ENCODE measurements at regions not wholly inside any gene's neighbourhood (a gene's known extent, or its start where the extent isn't known, plus 50 kb on each side); places are given as distances from the start of the nearest gene placed in this dataset.

DNA sequence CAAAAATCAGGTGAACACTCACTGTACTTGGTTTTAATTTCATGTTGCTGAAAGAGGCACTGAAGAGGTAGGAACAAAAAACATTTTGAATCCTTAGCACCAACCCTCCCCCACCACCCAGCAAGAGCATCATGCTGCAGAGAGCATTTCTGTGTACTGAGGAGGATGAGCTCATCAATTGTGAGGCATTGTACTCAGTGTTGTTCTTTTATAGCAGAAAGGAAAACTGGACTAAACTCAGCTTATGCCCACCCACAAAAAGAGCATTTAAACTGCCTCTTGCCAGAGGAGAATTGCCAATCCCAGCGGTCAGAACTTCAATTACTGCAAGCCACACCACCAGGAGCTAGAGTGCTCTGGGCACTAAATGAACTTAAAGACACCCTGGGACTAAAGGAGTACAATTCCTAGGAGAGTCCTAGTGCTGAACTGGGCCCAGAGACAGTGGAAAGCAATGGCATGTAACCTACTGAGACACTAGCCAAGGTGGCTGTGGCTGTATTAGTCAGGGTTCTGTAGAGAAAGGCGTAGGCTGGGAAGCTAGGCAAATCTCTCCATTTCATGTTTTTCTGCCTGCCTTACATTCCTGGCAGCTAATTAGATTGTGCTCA is 280.7 kb upstream of the KLHL4 start:
- DNase-seq (ENCODE audit: low spot score) = no peak
- Histone ChIP-seq H3K4me1 (ENCODE audit: insufficient read depth) (no peaks in the 10 kb centered on the region), H3K9me3 (ENCODE audit: low read depth) (no peaks in the 10 kb centered on the region), H3K9me2 (replicated peaks; ENCODE audit: insufficient read depth) (no peaks in the 10 kb centered on the region), H4K20me1 (ENCODE audit: insufficient read depth, poor library complexity, severe bottlenecking) (no peaks in the 10 kb centered on the region), H3K79me2 (no peaks in the 10 kb centered on the region), H3K27ac (no peak overlapping the region), H3K27me3 (no peaks in the 10 kb centered on the region), H3K36me3 (replicated peaks; ENCODE audit: insufficient read depth, low read depth) (no peaks in the 10 kb centered on the region), H2AFZ (no peak overlapping the region), H3K4me2 (no peak overlapping the region), H3K4me3 (no peak overlapping the region)
- 78% methylated on average over 2 of the region's 2 CpGs for WGBS (ENCODE audit: low lambda C conversion rate, missing lambda C conversion rate)
- TF ChIP-seq EZH2 (IDR thresholded peaks at IDR 0.05; ENCODE audit: borderline replicate concordance) = no peak

DNA sequence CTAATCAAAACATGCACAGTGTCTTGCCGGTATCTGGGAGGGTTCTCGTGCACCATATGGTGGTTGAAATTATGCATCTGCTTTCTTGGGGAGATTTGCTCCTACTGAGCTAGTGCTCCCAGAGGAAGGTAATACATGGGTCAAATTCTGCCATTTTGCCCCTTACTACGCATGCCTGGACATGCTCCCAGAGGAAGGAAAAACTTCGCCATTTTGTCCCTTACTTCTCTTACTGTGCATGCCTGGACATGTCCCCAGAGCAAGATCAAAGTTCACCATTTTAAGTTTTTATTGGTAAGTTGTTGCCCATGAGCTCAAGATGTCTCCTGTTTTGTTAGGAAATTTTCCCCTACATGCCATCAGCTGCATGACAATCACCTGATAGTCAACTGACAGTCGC is 252.1 kb upstream of the KLHL4 start:
- H3K9me3 ChIP-seq (ENCODE audit: low read depth) = no peaks in the 10 kb centered on the region
- H3K9me2 ChIP-seq (replicated peaks; ENCODE audit: insufficient read depth) = no peaks in the 10 kb centered on the region
- TF ChIP-seq EZH2phosphoT487 (IDR thresholded peaks at IDR 0.05; ENCODE audit: low read depth, severe bottlenecking, unreplicated experiment) (no peak), EZH2 (IDR thresholded peaks at IDR 0.05; ENCODE audit: borderline replicate concordance) (no peak)
- TF ChIP-seq, protein P1, sequence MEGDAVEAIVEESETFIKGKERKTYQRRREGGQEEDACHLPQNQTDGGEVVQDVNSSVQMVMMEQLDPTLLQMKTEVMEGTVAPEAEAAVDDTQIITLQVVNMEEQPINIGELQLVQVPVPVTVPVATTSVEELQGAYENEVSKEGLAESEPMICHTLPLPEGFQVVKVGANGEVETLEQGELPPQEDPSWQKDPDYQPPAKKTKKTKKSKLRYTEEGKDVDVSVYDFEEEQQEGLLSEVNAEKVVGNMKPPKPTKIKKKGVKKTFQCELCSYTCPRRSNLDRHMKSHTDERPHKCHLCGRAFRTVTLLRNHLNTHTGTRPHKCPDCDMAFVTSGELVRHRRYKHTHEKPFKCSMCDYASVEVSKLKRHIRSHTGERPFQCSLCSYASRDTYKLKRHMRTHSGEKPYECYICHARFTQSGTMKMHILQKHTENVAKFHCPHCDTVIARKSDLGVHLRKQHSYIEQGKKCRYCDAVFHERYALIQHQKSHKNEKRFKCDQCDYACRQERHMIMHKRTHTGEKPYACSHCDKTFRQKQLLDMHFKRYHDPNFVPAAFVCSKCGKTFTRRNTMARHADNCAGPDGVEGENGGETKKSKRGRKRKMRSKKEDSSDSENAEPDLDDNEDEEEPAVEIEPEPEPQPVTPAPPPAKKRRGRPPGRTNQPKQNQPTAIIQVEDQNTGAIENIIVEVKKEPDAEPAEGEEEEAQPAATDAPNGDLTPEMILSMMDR (IDR thresholded peaks at IDR 0.05; ENCODE audit: poor library complexity) = no peak
- H3K27me3 ChIP-seq = no peaks in the 10 kb centered on the region
- no peak for DNase-seq (ENCODE audit: low spot score)
- no peak overlapping the region for H3K4me3 ChIP-seq
- H2AFZ ChIP-seq = no peak overlapping the region
- 83% methylated on average over 5 of the region's 5 CpGs for WGBS (ENCODE audit: low lambda C conversion rate, missing lambda C conversion rate)
- H3K36me3 ChIP-seq (replicated peaks; ENCODE audit: insufficient read depth, low read depth) = no peaks in the 10 kb centered on the region
- no peaks in the 10 kb centered on the region for H3K4me1 ChIP-seq (ENCODE audit: insufficient read depth)
- H3K79me2 ChIP-seq = no peaks in the 10 kb centered on the region
- H3K27ac ChIP-seq = no peak overlapping the region
- no peaks in the 10 kb centered on the region for H4K20me1 ChIP-seq (ENCODE audit: insufficient read depth, poor library complexity, severe bottlenecking)
- H3K4me2 ChIP-seq = no peak overlapping the region

DNA sequence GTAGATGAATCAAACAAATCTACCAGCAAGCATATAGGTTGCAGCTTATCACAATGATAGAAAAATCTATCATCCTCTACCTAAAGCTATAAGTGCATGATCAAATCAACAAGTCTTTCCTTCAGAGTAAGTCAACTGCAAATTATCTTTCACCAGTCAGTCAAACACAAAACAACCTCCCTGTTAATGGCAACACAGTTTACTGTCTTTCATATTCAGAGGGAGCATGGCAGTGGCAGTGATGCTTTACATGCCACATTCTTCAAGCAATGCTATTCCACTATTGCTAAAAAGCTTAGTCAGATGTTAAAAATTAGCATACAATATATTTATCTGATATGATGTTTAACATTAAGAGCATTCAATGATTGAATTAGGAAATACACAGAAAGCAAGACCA is 245.1 kb upstream of the KLHL4 start:
- no peaks in the 10 kb centered on the region for H3K27me3 ChIP-seq
- no peak for DNase-seq (ENCODE audit: low spot score)
- no peak overlapping the region for H3K4me3 ChIP-seq
- no peak overlapping the region for H3K4me2 ChIP-seq
- H2AFZ ChIP-seq = no peak overlapping the region
- H4K20me1 ChIP-seq (ENCODE audit: insufficient read depth, poor library complexity, severe bottlenecking) = no peaks in the 10 kb centered on the region
- no peak overlapping the region for H3K27ac ChIP-seq
- no peaks in the 10 kb centered on the region for H3K79me2 ChIP-seq
- no peaks in the 10 kb centered on the region for H3K9me2 ChIP-seq (replicated peaks; ENCODE audit: insufficient read depth)
- no peaks in the 10 kb centered on the region for H3K4me1 ChIP-seq (ENCODE audit: insufficient read depth)
- no peaks in the 10 kb centered on the region for H3K9me3 ChIP-seq (ENCODE audit: low read depth)
- no peaks in the 10 kb centered on the region for H3K36me3 ChIP-seq (replicated peaks; ENCODE audit: insufficient read depth, low read depth)
- no peak for TF ChIP-seq EZH2 (IDR thresholded peaks at IDR 0.05; ENCODE audit: borderline replicate concordance)
- TF ChIP-seq, protein P1 (IDR thresholded peaks at IDR 0.05; ENCODE audit: poor library complexity) = no peak
- no peak for TF ChIP-seq EZH2phosphoT487 (IDR thresholded peaks at IDR 0.05; ENCODE audit: low read depth, severe bottlenecking, unreplicated experiment)

DNA sequence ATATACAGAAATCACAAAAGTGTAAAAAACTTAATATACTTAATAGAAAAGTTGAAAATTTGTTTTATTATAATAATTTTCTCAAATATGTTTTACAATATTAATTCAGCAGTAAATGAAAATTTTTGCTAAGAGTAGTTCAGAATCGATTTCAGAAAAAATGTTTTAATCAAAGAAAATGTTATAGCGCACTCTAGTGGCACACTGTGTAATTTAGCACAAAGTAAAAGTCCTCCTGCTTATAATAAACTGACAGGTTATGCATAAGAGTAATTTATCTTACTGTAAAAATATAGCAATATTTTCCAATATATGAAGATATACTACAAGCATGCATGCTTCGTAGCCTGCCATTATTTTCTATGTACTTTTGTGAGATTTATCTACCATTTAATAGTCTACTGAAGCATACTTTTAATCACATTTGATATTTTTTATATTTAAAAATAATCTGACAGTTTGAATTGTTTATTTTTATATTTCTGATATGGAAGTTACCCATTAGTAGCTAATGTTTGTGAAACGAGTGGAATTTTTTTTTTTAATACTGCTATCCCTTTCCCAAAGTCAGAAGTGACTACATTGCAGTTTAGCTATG is 217.9 kb upstream of the KLHL4 start:
- H3K27me3 ChIP-seq = no peaks in the 10 kb centered on the region
- no peaks in the 10 kb centered on the region for H3K36me3 ChIP-seq (replicated peaks; ENCODE audit: insufficient read depth, low read depth)
- H3K4me3 ChIP-seq = no peak overlapping the region
- H4K20me1 ChIP-seq (ENCODE audit: insufficient read depth, poor library complexity, severe bottlenecking) = no peaks in the 10 kb centered on the region
- H3K27ac ChIP-seq = no peak overlapping the region
- no peak overlapping the region for H3K4me2 ChIP-seq
- H2AFZ ChIP-seq = no peak overlapping the region
- no peaks in the 10 kb centered on the region for H3K9me2 ChIP-seq (replicated peaks; ENCODE audit: insufficient read depth)
- TF ChIP-seq EZH2phosphoT487 (IDR thresholded peaks at IDR 0.05; ENCODE audit: low read depth, severe bottlenecking, unreplicated experiment) (no peak), EZH2 (IDR thresholded peaks at IDR 0.05; ENCODE audit: borderline replicate concordance) (no peak)
- TF ChIP-seq, protein P1 (IDR thresholded peaks at IDR 0.05; ENCODE audit: poor library complexity) = peak; percentile 62
- no peaks in the 10 kb centered on the region for H3K9me3 ChIP-seq (ENCODE audit: low read depth)
- no peaks in the 10 kb centered on the region for H3K4me1 ChIP-seq (ENCODE audit: insufficient read depth)
- WGBS (ENCODE audit: low lambda C conversion rate, missing lambda C conversion rate) = 11% methylated on average over 4 of the region's 4 CpGs
- peak; percentile 32 for DNase-seq (ENCODE audit: low spot score)
- H3K79me2 ChIP-seq = no peaks in the 10 kb centered on the region

All from hepatocyte (in vitro differentiated cells).